MM.1S (cell line): ENCODE measurements at regions not wholly inside any gene's neighbourhood (a gene's known extent, or its start where the extent isn't known, plus 50 kb on each side); places are given as distances from the start of the nearest gene placed in this dataset.

ENCODE experiments used
- EZH2 ChIP-seq: fragments of 300-600 bp; sonication (generic); optimal IDR thresholded peaks from 2 replicates; pipeline ENCODE3; 2017; ENCODE audit warnings: low read depth, mild to moderate bottlenecking, antibody characterized with exemption, low read length, mixed read lengths
- TF ChIP-seq, protein P1 (sequence below): fragments of 300-600 bp; sonication (generic); IDR thresholded peaks from 2 replicates; pipeline ENCODE4 v1.5.1; 2016; ENCODE audit warnings: antibody characterized with exemption, low read length, mixed read lengths

DNA sequence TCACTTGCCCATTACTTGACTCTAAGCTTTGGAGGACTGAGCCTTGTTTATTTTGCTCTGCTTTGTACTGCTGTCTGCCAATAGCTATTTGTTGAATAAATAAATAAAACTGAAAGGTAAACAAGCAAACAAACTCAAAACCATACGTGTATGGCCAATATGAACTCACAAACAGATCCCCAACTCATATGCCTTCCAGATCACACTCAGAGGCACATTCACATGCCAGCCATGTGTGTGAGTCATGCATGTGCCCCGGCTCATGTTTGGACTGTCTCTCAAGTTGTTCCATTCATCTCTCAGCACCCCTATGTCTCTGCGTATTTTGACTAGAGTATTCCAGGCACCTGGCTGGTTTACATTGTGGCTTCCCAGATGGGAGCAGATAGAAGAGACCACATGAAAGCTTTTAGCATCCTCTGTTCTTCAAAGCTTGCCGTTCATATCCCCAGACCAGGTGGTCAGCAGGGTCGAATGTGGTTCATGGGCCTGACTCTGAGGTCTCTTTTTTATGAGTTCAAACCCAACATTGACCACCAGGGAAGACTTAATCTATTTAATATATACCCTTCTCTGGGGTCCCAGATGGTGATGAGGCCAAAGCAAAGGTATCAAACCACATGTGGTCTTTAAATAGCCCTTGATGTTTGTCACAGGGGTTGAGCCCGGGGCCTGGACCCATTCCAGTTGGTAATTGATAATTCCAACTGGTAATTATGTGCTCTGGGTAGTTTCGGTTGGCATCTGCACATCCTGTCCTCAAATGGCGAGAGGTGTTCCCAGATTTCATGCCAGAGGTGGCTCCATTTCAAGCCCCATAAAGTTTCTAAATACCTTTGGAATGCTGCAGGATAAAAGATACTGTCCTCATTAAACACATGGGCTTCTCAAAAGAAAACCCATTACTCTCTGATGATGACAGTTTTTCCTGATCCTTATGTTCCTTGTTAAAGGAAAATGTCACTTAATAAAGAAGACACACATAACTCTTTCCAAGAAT, 287.3 kb upstream of the MAF start:
- TF ChIP-seq, protein P1, sequence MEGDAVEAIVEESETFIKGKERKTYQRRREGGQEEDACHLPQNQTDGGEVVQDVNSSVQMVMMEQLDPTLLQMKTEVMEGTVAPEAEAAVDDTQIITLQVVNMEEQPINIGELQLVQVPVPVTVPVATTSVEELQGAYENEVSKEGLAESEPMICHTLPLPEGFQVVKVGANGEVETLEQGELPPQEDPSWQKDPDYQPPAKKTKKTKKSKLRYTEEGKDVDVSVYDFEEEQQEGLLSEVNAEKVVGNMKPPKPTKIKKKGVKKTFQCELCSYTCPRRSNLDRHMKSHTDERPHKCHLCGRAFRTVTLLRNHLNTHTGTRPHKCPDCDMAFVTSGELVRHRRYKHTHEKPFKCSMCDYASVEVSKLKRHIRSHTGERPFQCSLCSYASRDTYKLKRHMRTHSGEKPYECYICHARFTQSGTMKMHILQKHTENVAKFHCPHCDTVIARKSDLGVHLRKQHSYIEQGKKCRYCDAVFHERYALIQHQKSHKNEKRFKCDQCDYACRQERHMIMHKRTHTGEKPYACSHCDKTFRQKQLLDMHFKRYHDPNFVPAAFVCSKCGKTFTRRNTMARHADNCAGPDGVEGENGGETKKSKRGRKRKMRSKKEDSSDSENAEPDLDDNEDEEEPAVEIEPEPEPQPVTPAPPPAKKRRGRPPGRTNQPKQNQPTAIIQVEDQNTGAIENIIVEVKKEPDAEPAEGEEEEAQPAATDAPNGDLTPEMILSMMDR, result no peak
- no peak for TF ChIP-seq EZH2
